ENCODE measurements at regions not wholly inside any gene's neighbourhood (a gene's known extent, or its start where the extent isn't known, plus 50 kb on each side); places are given as distances from the start of the nearest gene placed in this dataset.

DNA sequence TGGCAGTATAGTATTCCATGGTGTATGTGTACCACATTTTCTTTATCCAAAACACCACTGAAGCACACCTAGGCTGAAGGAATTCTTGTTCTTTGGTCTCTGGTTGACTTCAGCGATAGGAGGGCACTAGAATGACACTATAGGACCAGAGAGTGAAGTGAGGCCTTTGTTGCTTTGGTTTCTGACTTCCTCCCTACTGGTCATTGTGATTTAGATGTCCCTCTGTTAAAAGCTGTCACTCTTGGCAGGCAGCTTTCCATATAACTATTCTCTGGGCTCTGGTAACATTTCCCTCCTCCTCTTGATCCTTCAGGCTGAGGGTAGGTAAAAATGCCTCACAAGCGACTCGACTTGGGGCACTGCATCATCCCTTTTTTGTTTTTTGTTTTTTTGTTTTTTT is 236.3 kb downstream of the MAFB start:
- Mint-ChIP-seq H3K27ac (no peak overlapping the region; the same call in 1 of the 2 replicates), H3K36me3 (0 out of 2 replicates have a peak, but pooled peaks cover 3% of the 10 kb centered on the region), H3K4me1 (peaks cover 17% of the 10 kb centered on the region), H3K27me3 (ENCODE audit: low read depth) (no peaks in the 10 kb centered on the region), H3K9me3 (peaks cover 6% of the 10 kb centered on the region), H3K4me3 (no peak overlapping the region)
- POLR2A ChIA-PET = no interaction called here
- DNase-seq (ENCODE audit: low spot score) (no peak), ATAC-seq (peak; percentile 64)
- CTCF ChIA-PET = interaction anchor here (1.5 to 2.9 kb wide), 3 partner anchors 9 to 18 kb away, joined by 4 to 13 read pairs (median 7); no protein-coding TSS in a partner anchor
- TF ChIP-seq, protein P1, sequence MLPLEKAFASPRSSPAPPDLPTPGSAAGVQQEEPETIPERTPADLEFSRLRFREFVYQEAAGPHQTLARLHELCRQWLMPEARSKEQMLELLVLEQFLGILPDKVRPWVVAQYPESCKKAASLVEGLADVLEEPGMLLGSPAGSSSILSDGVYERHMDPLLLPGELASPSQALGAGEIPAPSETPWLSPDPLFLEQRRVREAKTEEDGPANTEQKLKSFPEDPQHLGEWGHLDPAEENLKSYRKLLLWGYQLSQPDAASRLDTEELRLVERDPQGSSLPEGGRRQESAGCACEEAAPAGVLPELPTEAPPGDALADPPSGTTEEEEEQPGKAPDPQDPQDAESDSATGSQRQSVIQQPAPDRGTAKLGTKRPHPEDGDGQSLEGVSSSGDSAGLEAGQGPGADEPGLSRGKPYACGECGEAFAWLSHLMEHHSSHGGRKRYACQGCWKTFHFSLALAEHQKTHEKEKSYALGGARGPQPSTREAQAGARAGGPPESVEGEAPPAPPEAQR (CRISPR knock-in tag; IDR thresholded peaks at IDR 0.05) = no peak
- TF ChIP-seq NR2C2 (CRISPR knock-in tag; IDR thresholded peaks at IDR 0.05) (no peak), ZNF121 (CRISPR knock-in tag; IDR thresholded peaks at IDR 0.05) (no peak), ATF1 (CRISPR knock-in tag; IDR thresholded peaks at IDR 0.05) (no peak), ZBTB21 (CRISPR knock-in tag; IDR thresholded peaks at IDR 0.05; ENCODE audit: borderline replicate concordance) (no peak), GRHL2 (CRISPR knock-in tag; IDR thresholded peaks at IDR 0.05; ENCODE audit: insufficient replicate concordance, severe bottlenecking) (no peak), ZNF317 (CRISPR knock-in tag; IDR thresholded peaks at IDR 0.05; ENCODE audit: borderline replicate concordance, low read depth) (no peak), ZNF396 (CRISPR knock-in tag; IDR thresholded peaks at IDR 0.05; ENCODE audit: borderline replicate concordance) (no peak), MXD4 (CRISPR knock-in tag; IDR thresholded peaks at IDR 0.05; ENCODE audit: borderline replicate concordance) (no peak)
- TF ChIP-seq, protein P2, sequence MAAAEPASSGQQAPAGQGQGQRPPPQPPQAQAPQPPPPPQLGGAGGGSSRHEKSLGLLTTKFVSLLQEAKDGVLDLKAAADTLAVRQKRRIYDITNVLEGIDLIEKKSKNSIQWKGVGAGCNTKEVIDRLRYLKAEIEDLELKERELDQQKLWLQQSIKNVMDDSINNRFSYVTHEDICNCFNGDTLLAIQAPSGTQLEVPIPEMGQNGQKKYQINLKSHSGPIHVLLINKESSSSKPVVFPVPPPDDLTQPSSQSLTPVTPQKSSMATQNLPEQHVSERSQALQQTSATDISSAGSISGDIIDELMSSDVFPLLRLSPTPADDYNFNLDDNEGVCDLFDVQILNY (CRISPR knock-in tag; IDR thresholded peaks at IDR 0.05) = no peak
- TF ChIP-seq, protein P3, sequence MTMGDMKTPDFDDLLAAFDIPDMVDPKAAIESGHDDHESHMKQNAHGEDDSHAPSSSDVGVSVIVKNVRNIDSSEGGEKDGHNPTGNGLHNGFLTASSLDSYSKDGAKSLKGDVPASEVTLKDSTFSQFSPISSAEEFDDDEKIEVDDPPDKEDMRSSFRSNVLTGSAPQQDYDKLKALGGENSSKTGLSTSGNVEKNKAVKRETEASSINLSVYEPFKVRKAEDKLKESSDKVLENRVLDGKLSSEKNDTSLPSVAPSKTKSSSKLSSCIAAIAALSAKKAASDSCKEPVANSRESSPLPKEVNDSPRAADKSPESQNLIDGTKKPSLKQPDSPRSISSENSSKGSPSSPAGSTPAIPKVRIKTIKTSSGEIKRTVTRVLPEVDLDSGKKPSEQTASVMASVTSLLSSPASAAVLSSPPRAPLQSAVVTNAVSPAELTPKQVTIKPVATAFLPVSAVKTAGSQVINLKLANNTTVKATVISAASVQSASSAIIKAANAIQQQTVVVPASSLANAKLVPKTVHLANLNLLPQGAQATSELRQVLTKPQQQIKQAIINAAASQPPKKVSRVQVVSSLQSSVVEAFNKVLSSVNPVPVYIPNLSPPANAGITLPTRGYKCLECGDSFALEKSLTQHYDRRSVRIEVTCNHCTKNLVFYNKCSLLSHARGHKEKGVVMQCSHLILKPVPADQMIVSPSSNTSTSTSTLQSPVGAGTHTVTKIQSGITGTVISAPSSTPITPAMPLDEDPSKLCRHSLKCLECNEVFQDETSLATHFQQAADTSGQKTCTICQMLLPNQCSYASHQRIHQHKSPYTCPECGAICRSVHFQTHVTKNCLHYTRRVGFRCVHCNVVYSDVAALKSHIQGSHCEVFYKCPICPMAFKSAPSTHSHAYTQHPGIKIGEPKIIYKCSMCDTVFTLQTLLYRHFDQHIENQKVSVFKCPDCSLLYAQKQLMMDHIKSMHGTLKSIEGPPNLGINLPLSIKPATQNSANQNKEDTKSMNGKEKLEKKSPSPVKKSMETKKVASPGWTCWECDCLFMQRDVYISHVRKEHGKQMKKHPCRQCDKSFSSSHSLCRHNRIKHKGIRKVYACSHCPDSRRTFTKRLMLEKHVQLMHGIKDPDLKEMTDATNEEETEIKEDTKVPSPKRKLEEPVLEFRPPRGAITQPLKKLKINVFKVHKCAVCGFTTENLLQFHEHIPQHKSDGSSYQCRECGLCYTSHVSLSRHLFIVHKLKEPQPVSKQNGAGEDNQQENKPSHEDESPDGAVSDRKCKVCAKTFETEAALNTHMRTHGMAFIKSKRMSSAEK (CRISPR knock-in tag; IDR thresholded peaks at IDR 0.05; ENCODE audit: borderline replicate concordance) = no peak

DNA sequence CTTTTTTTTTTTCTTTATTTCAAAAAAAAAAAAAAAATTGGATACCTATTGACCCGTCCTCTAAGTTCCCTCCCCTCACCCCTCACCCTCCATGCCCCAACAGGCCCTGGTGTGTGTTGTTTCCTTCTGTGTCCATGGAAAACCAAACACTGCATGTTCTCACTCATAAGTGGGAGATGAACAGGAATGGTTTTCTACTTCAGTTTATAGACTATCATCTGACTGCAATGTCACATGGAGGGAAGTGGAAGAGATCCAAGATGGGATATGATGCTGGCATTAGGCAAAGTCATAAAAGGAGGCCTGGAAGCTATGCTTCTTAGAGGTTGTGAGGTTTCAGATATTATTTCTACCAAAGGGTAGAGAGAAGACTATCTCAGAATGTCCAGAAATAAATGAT is 237.5 kb downstream of the MAFB start:
- TF ChIP-seq, protein P4, sequence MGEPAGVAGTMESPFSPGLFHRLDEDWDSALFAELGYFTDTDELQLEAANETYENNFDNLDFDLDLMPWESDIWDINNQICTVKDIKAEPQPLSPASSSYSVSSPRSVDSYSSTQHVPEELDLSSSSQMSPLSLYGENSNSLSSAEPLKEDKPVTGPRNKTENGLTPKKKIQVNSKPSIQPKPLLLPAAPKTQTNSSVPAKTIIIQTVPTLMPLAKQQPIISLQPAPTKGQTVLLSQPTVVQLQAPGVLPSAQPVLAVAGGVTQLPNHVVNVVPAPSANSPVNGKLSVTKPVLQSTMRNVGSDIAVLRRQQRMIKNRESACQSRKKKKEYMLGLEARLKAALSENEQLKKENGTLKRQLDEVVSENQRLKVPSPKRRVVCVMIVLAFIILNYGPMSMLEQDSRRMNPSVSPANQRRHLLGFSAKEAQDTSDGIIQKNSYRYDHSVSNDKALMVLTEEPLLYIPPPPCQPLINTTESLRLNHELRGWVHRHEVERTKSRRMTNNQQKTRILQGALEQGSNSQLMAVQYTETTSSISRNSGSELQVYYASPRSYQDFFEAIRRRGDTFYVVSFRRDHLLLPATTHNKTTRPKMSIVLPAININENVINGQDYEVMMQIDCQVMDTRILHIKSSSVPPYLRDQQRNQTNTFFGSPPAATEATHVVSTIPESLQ (CRISPR knock-in tag; IDR thresholded peaks at IDR 0.05) = no peak
- TF ChIP-seq RORB (CRISPR knock-in tag; IDR thresholded peaks at IDR 0.05) (no peak), SOX15 (CRISPR knock-in tag; IDR thresholded peaks at IDR 0.05) (no peak), ZNF671 (CRISPR knock-in tag; IDR thresholded peaks at IDR 0.05) (no peak), ATF1 (CRISPR knock-in tag; IDR thresholded peaks at IDR 0.05) (no peak), ZNF416 (CRISPR knock-in tag; IDR thresholded peaks at IDR 0.05) (no peak), ZNF219 (CRISPR knock-in tag; IDR thresholded peaks at IDR 0.05; ENCODE audit: borderline replicate concordance) (no peak), CBFB (CRISPR knock-in tag; IDR thresholded peaks at IDR 0.05; ENCODE audit: low read depth) (no peak), ZNF232 (CRISPR knock-in tag; IDR thresholded peaks at IDR 0.05) (no peak), CREM (CRISPR knock-in tag; IDR thresholded peaks at IDR 0.05) (no peak), FOXK1 (CRISPR knock-in tag; IDR thresholded peaks at IDR 0.05) (no peak), PRRX2 (CRISPR knock-in tag; IDR thresholded peaks at IDR 0.05) (no peak), OVOL2 (CRISPR knock-in tag; IDR thresholded peaks at IDR 0.05; ENCODE audit: borderline replicate concordance) (no peak), JUN (CRISPR knock-in tag; IDR thresholded peaks at IDR 0.05) (no peak), GRHL2 (CRISPR knock-in tag; IDR thresholded peaks at IDR 0.05; ENCODE audit: insufficient replicate concordance, severe bottlenecking) (no peak)
- TF ChIP-seq, protein P5, sequence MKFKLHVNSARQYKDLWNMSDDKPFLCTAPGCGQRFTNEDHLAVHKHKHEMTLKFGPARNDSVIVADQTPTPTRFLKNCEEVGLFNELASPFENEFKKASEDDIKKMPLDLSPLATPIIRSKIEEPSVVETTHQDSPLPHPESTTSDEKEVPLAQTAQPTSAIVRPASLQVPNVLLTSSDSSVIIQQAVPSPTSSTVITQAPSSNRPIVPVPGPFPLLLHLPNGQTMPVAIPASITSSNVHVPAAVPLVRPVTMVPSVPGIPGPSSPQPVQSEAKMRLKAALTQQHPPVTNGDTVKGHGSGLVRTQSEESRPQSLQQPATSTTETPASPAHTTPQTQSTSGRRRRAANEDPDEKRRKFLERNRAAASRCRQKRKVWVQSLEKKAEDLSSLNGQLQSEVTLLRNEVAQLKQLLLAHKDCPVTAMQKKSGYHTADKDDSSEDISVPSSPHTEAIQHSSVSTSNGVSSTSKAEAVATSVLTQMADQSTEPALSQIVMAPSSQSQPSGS (CRISPR knock-in tag; IDR thresholded peaks at IDR 0.05; ENCODE audit: borderline replicate concordance, low read depth) = no peak
- TF ChIP-seq, protein P6, sequence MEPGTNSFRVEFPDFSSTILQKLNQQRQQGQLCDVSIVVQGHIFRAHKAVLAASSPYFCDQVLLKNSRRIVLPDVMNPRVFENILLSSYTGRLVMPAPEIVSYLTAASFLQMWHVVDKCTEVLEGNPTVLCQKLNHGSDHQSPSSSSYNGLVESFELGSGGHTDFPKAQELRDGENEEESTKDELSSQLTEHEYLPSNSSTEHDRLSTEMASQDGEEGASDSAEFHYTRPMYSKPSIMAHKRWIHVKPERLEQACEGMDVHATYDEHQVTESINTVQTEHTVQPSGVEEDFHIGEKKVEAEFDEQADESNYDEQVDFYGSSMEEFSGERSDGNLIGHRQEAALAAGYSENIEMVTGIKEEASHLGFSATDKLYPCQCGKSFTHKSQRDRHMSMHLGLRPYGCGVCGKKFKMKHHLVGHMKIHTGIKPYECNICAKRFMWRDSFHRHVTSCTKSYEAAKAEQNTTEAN (CRISPR knock-in tag; IDR thresholded peaks at IDR 0.05) = no peak
- CTCF ChIA-PET = interaction anchor here (0.6 to 2.9 kb wide), 6 partner anchors 8 to 512 kb away, joined by 3 to 13 read pairs (median 4); no protein-coding TSS in a partner anchor
- H3K27me3 Mint-ChIP-seq (ENCODE audit: low read depth) = no peaks in the 10 kb centered on the region
- H3K27ac Mint-ChIP-seq = no peak overlapping the region
- DNase-seq (ENCODE audit: low spot score) = no peak
- H3K9me3 Mint-ChIP-seq = peaks cover 6% of the 10 kb centered on the region
- POLR2A ChIA-PET = no interaction called here
- H3K4me3 Mint-ChIP-seq = no peak overlapping the region
- no peak for ATAC-seq
- H3K36me3 Mint-ChIP-seq = 0 out of 2 replicates have a peak, but pooled peaks cover 3% of the 10 kb centered on the region
- peaks cover 26% of the 10 kb centered on the region for H3K4me1 Mint-ChIP-seq

All from WTC11 (cell line).